ENCODE measurements at regions not wholly inside any gene's neighbourhood (a gene's known extent, or its start where the extent isn't known, plus 50 kb on each side); places are given as distances from the start of the nearest gene placed in this dataset.
A peak's percentile ranks its signal among the peaks of the same experiment; 100 is the strongest.

DNA sequence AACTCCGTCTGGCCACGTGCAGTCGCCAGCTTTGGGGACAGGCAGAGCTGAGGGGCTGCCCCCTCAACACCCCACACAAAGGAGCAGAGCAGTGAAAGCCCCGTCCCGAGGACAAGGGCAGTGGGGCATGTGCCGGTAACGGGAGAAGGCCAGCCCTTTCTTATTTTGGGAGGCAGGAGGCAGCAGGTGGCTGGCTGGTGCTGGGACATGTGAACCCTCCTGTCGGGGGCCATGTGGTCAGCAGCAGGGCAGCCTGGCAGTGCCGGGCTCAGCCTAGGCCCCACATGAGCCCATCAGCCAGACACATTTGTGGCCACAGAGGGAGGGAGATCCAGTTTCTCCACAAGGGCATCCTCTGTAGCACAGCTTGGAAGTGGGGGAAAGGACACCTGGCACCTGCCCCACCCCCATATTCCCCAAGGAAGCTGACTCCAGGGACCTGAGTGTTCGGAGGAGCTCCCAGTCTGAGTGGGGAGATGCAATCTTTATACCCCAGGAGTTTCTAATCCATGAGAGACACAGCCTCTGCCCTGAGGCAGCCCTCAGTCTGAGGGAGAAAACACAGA, 137.6 kb downstream of the MRPL14 start:
- Histone ChIP-seq H3K9me3 (replicated peaks; ENCODE audit: control insufficient read depth, low read depth, low read length) (no peaks in the 10 kb centered on the region), H3K27me3 (ENCODE audit: control insufficient read depth, insufficient read depth, low read length) (peaks cover 4% of the 10 kb centered on the region), H3K4me3 (ENCODE audit: low read length) (no peak overlapping the region), H3K4me1 (ENCODE audit: control insufficient read depth, insufficient read depth, low read length) (peaks cover 65% of the 10 kb centered on the region), H3K27ac (ENCODE audit: low read length) (peak overlapping the region; percentile 95), H3K36me3 (ENCODE audit: control insufficient read depth, insufficient read depth, low read length) (no peaks in the 10 kb centered on the region)
- DNase-seq, result peak; percentile 74
- WGBS (ENCODE audit: insufficient coverage), result 68% methylated on average over 4 of the region's 10 CpGs

DNA sequence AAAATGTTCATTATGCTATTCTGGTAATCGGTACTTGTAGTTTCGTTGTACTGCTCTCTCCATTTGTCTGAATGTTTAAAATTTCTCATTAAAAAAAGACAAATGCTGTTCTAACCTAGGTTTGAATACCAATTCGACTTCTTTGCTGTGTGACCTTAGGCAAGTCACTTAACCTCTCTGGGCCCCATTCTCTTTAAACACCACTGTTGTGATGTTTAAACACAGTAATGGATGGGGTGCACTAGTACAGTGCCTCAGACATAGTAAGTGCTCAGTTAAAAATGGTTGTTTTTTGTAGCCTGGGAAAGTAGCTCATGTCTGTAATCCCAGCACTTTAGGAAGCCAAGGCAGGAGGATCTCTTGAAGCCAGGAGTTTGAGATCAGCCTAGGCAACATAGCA, 138.5 kb downstream of the MRPL14 start:
- no CpG with 5 or more reads among the region's 3 CpGs for WGBS (ENCODE audit: insufficient coverage)
- Histone ChIP-seq H3K4me1 (ENCODE audit: control insufficient read depth, insufficient read depth, low read length) (peaks cover 62% of the 10 kb centered on the region), H3K9me3 (replicated peaks; ENCODE audit: control insufficient read depth, low read depth, low read length) (no peaks in the 10 kb centered on the region), H3K4me3 (ENCODE audit: low read length) (no peak overlapping the region), H3K36me3 (ENCODE audit: control insufficient read depth, insufficient read depth, low read length) (no peaks in the 10 kb centered on the region), H3K27me3 (ENCODE audit: control insufficient read depth, insufficient read depth, low read length) (peaks cover 4% of the 10 kb centered on the region), H3K27ac (ENCODE audit: low read length) (peak overlapping the region; percentile 95)
- DNase-seq, result no peak

DNA sequence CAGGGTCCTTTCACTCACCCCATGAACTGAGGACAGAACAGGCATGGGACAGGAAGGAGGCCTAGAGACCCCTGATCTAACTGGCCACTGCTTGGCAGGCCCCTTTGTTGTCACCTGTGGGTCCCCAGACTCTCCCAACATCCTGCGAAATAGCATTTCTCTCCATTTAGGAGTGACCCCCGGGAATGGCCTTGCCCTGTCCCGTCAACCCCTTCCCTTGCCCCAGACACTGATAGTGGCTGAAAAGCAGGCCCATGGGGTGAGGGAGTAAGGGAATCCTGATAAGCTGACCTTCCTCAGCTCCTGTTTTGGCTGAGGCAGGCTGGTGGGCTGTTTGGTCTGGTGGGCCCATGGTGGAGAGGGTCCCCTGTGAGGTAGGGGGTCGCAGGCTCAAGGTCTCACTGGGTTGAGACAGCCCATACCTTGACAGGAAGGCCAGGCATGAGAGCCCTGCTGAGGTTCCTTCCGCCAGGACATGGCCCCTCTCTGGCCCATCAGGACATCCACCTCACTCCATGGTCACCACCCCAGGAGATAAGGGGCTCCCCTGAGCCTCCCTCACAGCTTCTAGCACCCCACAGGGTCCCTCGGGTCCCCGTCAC, 139.3 kb downstream of the MRPL14 start:
- Histone ChIP-seq H3K36me3 (ENCODE audit: control insufficient read depth, insufficient read depth, low read length) (no peaks in the 10 kb centered on the region), H3K4me3 (ENCODE audit: low read length) (no peak overlapping the region), H3K4me1 (ENCODE audit: control insufficient read depth, insufficient read depth, low read length) (peaks cover 54% of the 10 kb centered on the region), H3K9me3 (replicated peaks; ENCODE audit: control insufficient read depth, low read depth, low read length) (no peaks in the 10 kb centered on the region), H3K27me3 (ENCODE audit: control insufficient read depth, insufficient read depth, low read length) (peaks cover 4% of the 10 kb centered on the region), H3K27ac (ENCODE audit: low read length) (no peak overlapping the region)
- DNase-seq, result no peak
- 100% methylated on average over 2 of the region's 7 CpGs for WGBS (ENCODE audit: insufficient coverage)

DNA sequence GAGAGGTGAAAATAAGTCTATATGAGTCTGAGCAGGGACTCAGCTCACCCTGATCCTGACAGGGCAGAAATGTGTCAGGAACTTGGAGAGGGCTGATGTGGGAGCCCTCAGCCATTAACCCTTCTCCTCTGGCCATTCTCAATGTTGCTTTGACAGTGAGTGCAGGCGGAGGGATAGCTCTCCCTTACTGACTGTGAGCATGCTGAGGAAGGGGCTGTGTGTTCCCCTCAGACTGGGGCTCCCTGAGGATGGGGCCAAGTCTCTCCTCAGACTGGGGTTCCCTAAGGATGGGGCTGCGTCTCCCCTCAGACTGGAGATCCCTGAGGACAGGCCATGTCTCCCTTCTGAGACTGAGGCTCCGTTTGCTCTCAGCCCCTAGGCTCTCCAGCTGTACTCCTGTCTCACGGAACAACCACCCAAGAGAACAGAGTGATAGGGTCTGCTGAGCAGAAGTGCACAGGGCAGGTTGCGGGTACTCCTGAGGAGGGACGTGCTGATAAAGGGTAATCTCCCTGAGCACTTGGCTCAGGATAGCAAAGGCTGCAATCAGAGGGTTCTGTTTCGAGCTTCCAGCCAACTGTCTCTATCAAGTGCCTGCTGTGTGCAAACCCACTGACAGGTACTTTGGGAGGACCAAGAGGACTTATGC, 141.0 kb downstream of the MRPL14 start:
- Histone ChIP-seq H3K27me3 (ENCODE audit: control insufficient read depth, insufficient read depth, low read length) (peaks cover 4% of the 10 kb centered on the region), H3K4me1 (ENCODE audit: control insufficient read depth, insufficient read depth, low read length) (peaks cover 40% of the 10 kb centered on the region), H3K27ac (ENCODE audit: low read length) (no peak overlapping the region), H3K9me3 (replicated peaks; ENCODE audit: control insufficient read depth, low read depth, low read length) (no peaks in the 10 kb centered on the region), H3K4me3 (ENCODE audit: low read length) (no peak overlapping the region), H3K36me3 (ENCODE audit: control insufficient read depth, insufficient read depth, low read length) (no peaks in the 10 kb centered on the region)
- WGBS (ENCODE audit: insufficient coverage), result 66% methylated on average over 5 of the region's 7 CpGs
- DNase-seq, result no peak

DNA sequence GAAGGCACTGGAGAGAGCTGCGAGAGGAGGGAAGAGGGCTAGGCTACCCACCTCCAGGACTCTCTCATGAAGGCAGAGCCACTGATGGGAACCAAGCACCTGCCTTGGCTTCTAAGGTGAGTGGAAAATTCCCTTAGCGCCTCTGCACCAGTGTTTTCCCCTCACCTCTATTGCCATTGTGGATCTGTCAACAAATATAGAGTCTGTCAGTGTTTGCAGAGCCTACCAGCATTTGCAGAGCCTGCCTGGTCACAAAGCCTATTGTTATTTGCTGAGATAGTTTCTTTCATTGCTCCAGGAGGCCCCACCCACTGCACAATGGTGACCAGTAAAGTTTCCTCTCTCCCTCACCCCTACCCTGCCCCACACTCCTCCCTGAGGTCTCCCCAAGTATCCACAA, 141.9 kb downstream of the MRPL14 start:
- no peak for DNase-seq

DNA sequence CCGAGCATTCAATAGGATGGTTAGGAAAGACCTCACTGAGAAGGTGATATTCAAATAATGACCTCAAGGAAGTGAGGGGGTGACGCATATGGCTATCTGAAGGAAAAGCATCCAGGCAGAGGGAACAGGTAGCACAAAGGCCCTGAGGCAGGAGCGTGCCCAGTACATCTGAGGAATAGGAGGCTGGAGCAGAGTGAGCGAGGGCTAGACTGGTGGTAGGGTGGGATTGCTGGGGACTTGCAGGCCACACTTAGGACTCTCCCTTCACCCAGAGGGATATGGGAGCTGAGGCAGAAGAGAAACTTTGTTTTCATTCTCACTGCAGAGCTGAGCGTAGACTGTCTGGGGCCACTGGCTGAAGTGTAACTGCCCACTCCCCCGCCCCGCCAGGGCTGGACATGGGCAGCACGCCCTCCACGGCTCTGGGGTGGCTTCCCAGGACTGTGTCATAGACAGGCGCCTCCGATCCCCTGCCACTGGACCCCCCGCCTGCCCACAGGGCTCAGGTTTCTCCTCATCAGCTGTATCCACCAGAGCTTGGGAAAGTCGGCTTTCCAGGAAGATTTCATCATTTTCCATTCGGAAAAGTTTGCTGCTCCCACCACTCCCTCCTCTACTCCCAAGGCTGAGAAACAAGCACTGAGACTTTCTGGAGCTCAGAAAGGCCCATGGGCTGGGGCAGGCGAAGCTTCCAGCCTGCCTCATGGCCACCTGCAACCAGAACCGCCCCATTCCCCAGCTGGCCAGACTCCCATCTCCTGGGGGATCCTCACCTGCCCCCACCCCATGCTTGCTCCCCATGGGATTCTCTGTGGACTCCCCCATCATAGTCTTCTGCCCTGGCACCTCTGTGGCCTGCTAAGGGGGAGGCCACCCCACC, 142.6 kb downstream of the MRPL14 start:
- no peaks in the 10 kb centered on the region for H3K9me3 ChIP-seq (replicated peaks; ENCODE audit: control insufficient read depth, low read depth, low read length)
- H3K36me3 ChIP-seq (ENCODE audit: control insufficient read depth, insufficient read depth, low read length), result no peaks in the 10 kb centered on the region
- H3K27me3 ChIP-seq (ENCODE audit: control insufficient read depth, insufficient read depth, low read length), result peaks cover 4% of the 10 kb centered on the region
- H3K4me3 ChIP-seq (ENCODE audit: low read length), result no peak overlapping the region
- peak; percentile 96 for DNase-seq
- peaks cover 23% of the 10 kb centered on the region for H3K4me1 ChIP-seq (ENCODE audit: control insufficient read depth, insufficient read depth, low read length)
- 46% methylated on average over 15 of the region's 16 CpGs for WGBS (ENCODE audit: insufficient coverage)
- peak overlapping the region; percentile 76 for H3K27ac ChIP-seq (ENCODE audit: low read length)

More for the DNA sequence above, 141.9 kb downstream of the MRPL14 start:
- peaks cover 30% of the 10 kb centered on the region for H3K4me1 ChIP-seq (ENCODE audit: control insufficient read depth, insufficient read depth, low read length)
- no peaks in the 10 kb centered on the region for H3K9me3 ChIP-seq (replicated peaks; ENCODE audit: control insufficient read depth, low read depth, low read length)
- H3K27me3 ChIP-seq (ENCODE audit: control insufficient read depth, insufficient read depth, low read length), result peaks cover 4% of the 10 kb centered on the region
- WGBS (ENCODE audit: insufficient coverage), result no CpG with 5 or more reads among the region's 2 CpGs
- H3K4me3 ChIP-seq (ENCODE audit: low read length), result no peak overlapping the region
- peak overlapping the region; percentile 76 for H3K27ac ChIP-seq (ENCODE audit: low read length)
- H3K36me3 ChIP-seq (ENCODE audit: control insufficient read depth, insufficient read depth, low read length), result no peaks in the 10 kb centered on the region

DNA sequence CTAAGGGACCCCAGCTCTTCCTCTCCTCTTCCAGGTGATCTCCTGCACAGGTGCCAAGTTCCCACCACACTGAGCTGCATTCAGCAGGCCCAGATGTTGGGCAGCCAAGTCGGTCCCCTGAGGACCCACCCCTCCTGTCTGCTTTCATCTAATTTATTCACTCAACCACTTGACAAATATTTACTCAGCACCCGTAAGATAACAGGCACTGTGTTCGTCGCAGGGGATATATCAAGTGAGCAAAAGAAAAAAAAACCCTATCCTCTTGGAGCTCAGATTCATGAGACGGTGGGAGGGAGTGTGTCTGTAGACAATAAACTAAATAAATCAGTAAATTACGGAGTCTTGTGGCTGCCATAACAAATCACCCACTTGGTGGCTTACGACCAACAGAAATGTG, 143.6 kb downstream of the MRPL14 start:
- Histone ChIP-seq H3K9me3 (replicated peaks; ENCODE audit: control insufficient read depth, low read depth, low read length) (no peaks in the 10 kb centered on the region), H3K36me3 (ENCODE audit: control insufficient read depth, insufficient read depth, low read length) (no peaks in the 10 kb centered on the region), H3K27ac (ENCODE audit: low read length) (no peak overlapping the region), H3K4me3 (ENCODE audit: low read length) (no peak overlapping the region), H3K27me3 (ENCODE audit: control insufficient read depth, insufficient read depth, low read length) (peaks cover 4% of the 10 kb centered on the region), H3K4me1 (ENCODE audit: control insufficient read depth, insufficient read depth, low read length) (peaks cover 15% of the 10 kb centered on the region)
- 76% methylated on average over 3 of the region's 7 CpGs for WGBS (ENCODE audit: insufficient coverage)
- DNase-seq, result no peak

DNA sequence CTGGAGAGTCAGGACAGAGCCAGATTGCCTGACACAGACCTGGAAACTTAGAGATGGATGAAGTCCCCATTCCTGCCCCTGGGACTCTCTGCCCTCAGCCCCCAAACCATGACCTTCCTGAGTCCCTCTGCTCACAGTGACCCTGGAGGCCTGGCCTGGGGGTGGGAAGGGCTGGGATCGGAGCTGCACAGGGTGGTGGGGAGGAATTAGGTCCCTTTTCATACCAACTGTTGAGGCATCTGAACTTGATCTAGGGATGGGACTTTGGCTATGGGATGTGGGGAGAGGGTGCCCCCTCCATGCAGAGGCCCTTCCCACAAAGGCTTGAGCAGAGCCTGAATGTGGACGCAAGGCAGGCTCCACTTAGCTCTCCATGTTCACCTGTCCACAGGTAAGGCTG, 144.1 kb downstream of the MRPL14 start:
- Histone ChIP-seq H3K27me3 (ENCODE audit: control insufficient read depth, insufficient read depth, low read length) (peaks cover 4% of the 10 kb centered on the region), H3K27ac (ENCODE audit: low read length) (no peak overlapping the region), H3K9me3 (replicated peaks; ENCODE audit: control insufficient read depth, low read depth, low read length) (no peaks in the 10 kb centered on the region), H3K4me3 (ENCODE audit: low read length) (no peak overlapping the region), H3K36me3 (ENCODE audit: control insufficient read depth, insufficient read depth, low read length) (no peaks in the 10 kb centered on the region), H3K4me1 (ENCODE audit: control insufficient read depth, insufficient read depth, low read length) (peaks cover 15% of the 10 kb centered on the region)
- WGBS (ENCODE audit: insufficient coverage), result 86% methylated on average over 2 of the region's 2 CpGs
- DNase-seq, result no peak

DNA sequence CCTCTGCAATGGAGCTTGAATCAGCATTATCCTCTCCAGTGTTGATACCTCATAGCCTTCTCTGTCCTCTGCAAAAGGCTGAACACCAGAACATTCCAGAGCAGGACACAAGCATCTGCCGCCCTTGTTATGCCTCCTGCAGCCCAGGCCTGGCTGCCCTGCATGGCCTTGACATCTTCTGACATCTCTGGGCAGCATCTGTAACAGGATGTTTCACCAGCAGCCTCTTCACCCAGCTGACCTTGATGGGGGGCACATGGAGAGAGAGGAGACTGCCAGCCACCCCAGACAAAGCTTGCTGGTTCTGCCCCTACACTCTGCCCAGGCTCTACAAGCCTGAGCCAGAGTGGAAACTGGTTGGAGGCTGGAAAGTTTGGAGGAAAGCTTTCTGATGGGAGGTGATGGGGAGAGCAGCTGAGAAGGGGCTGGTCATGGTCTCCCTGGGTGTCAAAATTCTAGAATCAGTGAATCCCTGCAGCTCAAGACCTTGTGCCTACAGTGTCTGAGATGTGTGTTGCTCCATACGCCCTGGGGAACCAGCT, 145.1 kb downstream of the MRPL14 start:
- Histone ChIP-seq H3K9me3 (replicated peaks; ENCODE audit: control insufficient read depth, low read depth, low read length) (no peaks in the 10 kb centered on the region), H3K4me3 (ENCODE audit: low read length) (no peak overlapping the region), H3K4me1 (ENCODE audit: control insufficient read depth, insufficient read depth, low read length) (peaks cover 15% of the 10 kb centered on the region), H3K27me3 (ENCODE audit: control insufficient read depth, insufficient read depth, low read length) (peaks cover 4% of the 10 kb centered on the region), H3K36me3 (ENCODE audit: control insufficient read depth, insufficient read depth, low read length) (no peaks in the 10 kb centered on the region), H3K27ac (ENCODE audit: low read length) (no peak overlapping the region)
- 50% methylated on average over 2 of the region's 2 CpGs for WGBS (ENCODE audit: insufficient coverage)
- no peak for DNase-seq

All from muscle of leg (tissue), 3 donors.